Effector memory CD4-positive, alpha-beta T cell (primary cell): ENCODE measurements at regions not wholly inside any gene's neighbourhood (a gene's known extent, or its start where the extent isn't known, plus 50 kb on each side); places are given as distances from the start of the nearest gene placed in this dataset.

Experiments used
- DNase-seq, 3 donors: peaks; one replicate each; pipeline ENCODE4 v3.0.0-alpha.2; 2020
- H3K27ac ChIP-seq: 2 replicates; pipeline ENCODE4 v1.7.0; 2013; ENCODE audit warnings: mild to moderate bottlenecking, low read length, moderate library complexity; ENCODE audit not compliant: insufficient read depth, poor library complexity, severe bottlenecking
- H3K27me3 ChIP-seq: replicated peaks from 2 replicates; pipeline ENCODE4 v1.7.0; 2013; ENCODE audit warnings: mild to moderate bottlenecking, low read length; ENCODE audit not compliant: insufficient read depth, control insufficient read depth, poor library complexity, severe bottlenecking
- H3K36me3 ChIP-seq: 2 replicates; pipeline ENCODE4 v1.7.0; 2013; ENCODE audit warnings: mild to moderate bottlenecking, low read length, moderate library complexity; ENCODE audit not compliant: control insufficient read depth, insufficient read depth
- H3K4me1 ChIP-seq: 2 replicates; pipeline ENCODE4 v1.7.0; 2013; ENCODE audit warnings: low read length, mild to moderate bottlenecking; ENCODE audit not compliant: control insufficient read depth, insufficient read depth, poor library complexity, severe bottlenecking
- H3K4me3 ChIP-seq: 2 replicates; pipeline ENCODE4 v1.7.0; 2013; ENCODE audit warnings: low read length, low read depth, mild to moderate bottlenecking; ENCODE audit not compliant: insufficient read depth, poor library complexity, severe bottlenecking
- H3K9me3 ChIP-seq: 2 replicates; pipeline ENCODE4 v1.7.0; 2013; ENCODE audit warnings: mild to moderate bottlenecking, low read length, moderate library complexity; ENCODE audit not compliant: control insufficient read depth

DNA sequence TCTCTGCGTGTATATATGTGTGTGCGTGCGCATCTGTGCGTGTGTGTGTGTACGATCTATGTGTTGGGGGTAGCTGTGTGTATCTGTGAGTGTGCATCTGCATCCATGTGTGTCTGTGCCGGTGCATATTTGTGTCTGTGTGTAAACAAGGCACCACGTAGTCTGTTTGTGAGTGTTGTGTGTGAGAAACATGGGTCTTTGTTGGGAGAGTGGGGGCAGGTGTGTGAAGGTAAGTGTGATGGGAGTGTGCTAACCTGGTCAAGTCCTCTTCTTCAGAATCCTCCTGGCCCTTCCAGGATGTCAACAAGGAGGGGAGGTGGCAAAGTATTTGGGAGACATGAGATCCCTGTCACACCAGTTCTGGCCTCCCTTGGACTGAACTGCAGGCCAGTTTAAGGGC, 87.2 kb downstream of the HIF1AN start:
- H3K4me3 ChIP-seq = no peak overlapping the region
- H3K27ac ChIP-seq = no peak overlapping the region
- H3K9me3 ChIP-seq = no peaks in the 10 kb centered on the region
- no peaks in the 10 kb centered on the region for H3K4me1 ChIP-seq
- H3K36me3 ChIP-seq = no peaks in the 10 kb centered on the region
- peaks cover 4% of the 10 kb centered on the region for H3K27me3 ChIP-seq
- DNase-seq = no peak

DNA sequence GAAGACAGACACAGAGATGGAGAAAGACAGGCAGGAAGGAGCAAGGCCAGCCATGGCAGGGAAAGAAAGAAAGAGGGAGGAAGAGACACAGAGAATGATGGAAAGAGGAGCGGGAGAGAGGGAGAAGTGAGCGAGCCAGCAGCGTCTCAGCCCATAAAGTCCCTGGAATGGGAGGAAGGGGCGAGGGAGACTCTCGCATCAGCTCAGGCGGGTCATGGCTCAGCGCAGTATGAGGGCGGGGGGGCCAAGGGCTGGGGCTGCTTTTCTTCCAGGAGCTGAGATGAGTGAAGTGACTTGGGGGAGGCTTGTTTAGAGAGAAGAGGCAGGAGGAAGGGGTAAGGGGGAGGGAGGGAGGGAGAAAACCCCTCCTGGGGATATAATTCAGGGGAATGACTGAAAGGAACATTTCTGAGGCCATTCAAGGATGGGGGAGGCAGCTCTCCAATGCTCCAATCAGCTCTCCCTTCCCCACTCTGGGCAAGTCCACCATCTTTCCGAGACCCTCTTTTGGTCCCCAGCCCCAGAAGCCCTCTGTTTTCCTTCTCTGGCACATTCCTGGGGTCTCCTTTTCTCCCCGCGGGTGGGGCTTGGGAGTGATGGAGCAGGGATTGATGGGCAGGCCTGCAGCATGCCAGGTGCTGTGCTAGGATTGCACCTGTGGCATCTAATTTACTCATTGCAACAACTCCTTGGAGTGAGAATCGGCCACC, 87.9 kb downstream of the HIF1AN start:
- Histone ChIP-seq H3K9me3 (no peaks in the 10 kb centered on the region), H3K36me3 (no peaks in the 10 kb centered on the region), H3K4me1 (no peaks in the 10 kb centered on the region), H3K4me3 (no peak overlapping the region), H3K27ac (no peak overlapping the region), H3K27me3 (peaks cover 4% of the 10 kb centered on the region)
- no peak for DNase-seq

DNA sequence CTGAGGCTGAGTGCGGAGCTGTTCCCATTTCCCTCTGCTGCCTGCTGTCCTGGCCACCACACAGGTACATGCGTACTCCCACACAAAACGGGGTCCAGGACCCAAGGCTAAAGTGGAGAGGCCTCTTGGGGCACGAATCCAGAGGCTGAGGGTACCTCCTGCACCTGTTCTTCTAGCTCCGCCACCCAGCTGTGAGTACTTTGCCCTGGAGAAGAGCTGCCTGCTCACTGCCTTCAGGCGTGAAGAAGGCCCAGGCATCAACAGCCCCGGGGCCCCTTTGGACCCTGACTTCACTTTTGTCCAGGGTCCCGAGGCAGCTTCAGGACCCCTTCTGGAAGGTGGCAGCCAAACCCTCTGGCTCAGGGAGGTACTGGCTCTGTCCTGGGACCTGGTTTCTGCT, 88.6 kb downstream of the HIF1AN start:
- peaks cover 4% of the 10 kb centered on the region for H3K27me3 ChIP-seq
- no peaks in the 10 kb centered on the region for H3K9me3 ChIP-seq
- no peak overlapping the region for H3K27ac ChIP-seq
- no peaks in the 10 kb centered on the region for H3K4me1 ChIP-seq
- no peak overlapping the region for H3K4me3 ChIP-seq
- no peak for DNase-seq
- no peaks in the 10 kb centered on the region for H3K36me3 ChIP-seq

DNA sequence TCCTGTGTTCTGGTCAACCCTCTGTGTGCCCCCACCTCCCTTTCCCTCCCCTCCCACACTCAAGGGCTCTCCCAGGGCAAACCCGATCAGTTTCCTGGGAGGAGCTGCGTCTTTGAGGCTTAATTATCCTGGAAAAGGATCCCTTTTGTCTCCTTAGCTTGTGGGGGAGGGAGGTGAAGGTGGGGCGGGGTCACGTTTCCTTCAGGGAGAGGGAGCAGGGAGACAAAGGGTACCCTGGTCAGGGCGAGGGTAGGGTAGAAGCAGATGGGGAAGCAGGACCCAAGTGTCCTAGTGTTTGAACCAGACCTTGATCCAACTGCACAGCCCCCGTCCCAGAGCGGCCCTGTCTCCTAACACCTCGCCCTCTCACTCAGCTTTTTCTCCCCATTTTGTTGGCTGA, 90.1 kb downstream of the HIF1AN start:
- Histone ChIP-seq H3K27me3 (peaks cover 4% of the 10 kb centered on the region), H3K36me3 (no peaks in the 10 kb centered on the region), H3K4me1 (no peaks in the 10 kb centered on the region), H3K4me3 (no peak overlapping the region), H3K9me3 (no peaks in the 10 kb centered on the region), H3K27ac (no peak overlapping the region)
- no peak for DNase-seq

DNA sequence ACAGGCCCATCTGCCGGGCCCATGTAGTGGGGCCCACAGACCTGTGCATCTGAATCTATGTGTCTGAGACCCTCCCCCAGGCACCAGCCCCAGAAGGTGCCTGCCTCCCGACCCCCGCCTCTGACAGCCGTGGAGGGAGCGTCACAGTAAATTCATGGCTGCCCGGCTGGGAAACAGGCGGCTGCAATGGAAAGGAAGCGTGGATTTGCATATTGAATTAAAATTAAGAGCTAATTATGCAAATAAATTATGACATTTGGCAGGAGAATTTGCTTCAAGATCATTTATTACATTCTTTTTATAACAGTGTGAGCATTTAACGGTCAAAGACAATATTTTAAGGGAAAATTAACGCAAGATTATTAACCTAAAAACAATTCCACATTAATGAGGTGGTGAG, 92.3 kb downstream of the HIF1AN start:
- Histone ChIP-seq H3K27me3 (no peaks in the 10 kb centered on the region), H3K4me3 (no peak overlapping the region), H3K4me1 (no peaks in the 10 kb centered on the region), H3K36me3 (no peaks in the 10 kb centered on the region), H3K9me3 (no peaks in the 10 kb centered on the region), H3K27ac (no peak overlapping the region)
- no peak for DNase-seq

DNA sequence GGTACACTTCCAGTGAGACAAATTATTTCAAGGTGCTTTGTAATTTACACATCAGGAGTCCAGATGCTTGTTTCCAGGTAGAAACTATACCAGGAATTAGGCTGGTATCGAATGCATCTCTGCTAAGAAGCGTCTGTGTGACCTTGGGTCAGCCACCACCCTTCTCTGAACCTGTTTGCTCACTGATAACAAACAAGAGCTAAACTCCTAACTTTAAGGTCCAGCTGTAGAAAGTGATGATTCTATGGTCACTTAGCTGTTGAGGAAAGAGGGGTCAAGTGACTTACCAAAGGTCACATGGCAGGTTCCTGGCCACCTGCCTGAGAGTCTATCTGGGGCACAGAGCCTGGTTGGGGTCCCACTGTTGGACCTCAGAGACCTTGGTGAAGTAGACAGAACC, 95.4 kb downstream of the HIF1AN start:
- DNase-seq = no peak
- H3K27me3 ChIP-seq = no peaks in the 10 kb centered on the region
- no peak overlapping the region for H3K27ac ChIP-seq
- H3K9me3 ChIP-seq = no peaks in the 10 kb centered on the region
- no peak overlapping the region for H3K4me3 ChIP-seq
- no peaks in the 10 kb centered on the region for H3K36me3 ChIP-seq
- H3K4me1 ChIP-seq = no peaks in the 10 kb centered on the region

DNA sequence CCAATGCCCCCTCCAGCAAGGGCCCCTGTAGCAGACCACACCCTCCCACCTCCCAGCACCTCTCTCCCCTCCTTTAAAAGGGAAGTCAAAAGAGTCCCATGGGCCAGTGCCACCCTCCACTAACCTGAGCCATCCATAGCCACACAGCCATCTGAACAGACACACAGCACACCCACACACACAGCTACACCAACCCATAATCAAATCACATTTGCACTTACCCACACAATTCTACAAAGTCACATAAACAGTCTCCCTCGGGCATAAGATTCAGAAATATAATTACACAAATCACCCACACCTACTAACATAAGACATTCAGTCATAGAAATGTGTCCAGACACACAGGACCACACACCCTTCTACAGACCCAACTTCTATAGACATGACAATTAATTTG, 96.3 kb downstream of the HIF1AN start:
- no peak for DNase-seq
- H3K27ac ChIP-seq = no peak overlapping the region
- H3K36me3 ChIP-seq = no peaks in the 10 kb centered on the region
- H3K27me3 ChIP-seq = no peaks in the 10 kb centered on the region
- no peak overlapping the region for H3K4me3 ChIP-seq
- no peaks in the 10 kb centered on the region for H3K4me1 ChIP-seq
- H3K9me3 ChIP-seq = no peaks in the 10 kb centered on the region

DNA sequence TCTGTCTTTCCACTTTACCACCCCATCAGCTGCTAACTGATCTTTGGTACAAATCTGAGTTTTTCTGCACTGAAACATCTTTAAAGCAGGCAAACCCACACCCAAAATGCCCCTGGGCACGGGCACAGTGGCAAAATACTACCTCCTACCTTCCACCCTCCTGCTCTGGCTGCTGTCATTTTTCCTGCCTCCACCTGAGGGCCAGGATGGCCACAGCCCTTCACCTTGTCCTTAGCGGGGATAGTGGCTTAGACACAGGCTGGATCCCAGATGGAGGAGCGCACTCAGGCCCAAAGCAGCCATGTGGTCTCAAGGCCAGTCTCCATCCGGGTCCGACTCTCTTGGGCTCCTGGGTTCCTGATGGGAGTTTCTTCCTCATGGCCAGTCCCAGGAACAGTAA, 98.3 kb downstream of the HIF1AN start:
- no peak for DNase-seq
- no peak overlapping the region for H3K4me3 ChIP-seq
- H3K36me3 ChIP-seq = no peaks in the 10 kb centered on the region
- no peaks in the 10 kb centered on the region for H3K9me3 ChIP-seq
- no peaks in the 10 kb centered on the region for H3K4me1 ChIP-seq
- no peak overlapping the region for H3K27ac ChIP-seq
- peaks cover 3% of the 10 kb centered on the region for H3K27me3 ChIP-seq

DNA sequence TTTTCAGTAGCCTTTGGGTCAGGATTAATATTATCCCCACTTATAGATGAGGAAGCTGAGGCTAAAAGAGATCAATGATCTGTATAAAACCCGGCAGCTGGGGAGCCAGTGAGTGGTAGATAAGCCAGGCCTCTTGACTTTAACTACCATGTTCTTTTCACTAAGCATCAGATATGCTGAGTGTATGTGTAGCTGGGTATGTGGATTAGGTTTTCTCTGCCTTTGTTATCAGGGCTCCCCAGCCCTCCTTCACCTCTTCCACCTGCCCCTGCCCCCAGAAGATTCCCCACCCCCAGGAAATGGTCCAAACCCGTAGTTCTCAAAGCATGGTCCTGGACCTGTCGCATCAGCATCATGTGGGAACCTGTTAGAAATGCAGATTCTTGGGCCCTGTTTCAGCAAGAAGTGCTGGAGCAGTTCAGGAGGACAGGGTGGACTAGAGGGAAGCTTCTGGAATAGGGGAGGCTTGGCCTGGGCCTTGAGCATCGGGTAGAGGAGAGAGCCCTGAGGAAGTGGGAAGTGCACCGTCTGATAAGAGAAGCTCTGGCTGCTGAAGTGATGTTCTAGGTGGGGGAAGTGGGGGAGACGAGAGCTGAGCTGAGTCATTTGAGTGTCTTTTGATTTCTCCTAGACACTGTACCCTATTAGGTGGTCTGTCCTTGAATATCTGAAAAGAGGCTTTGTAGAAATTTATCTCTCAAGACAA, 101.3 kb downstream of the HIF1AN start:
- Histone ChIP-seq H3K4me1 (no peaks in the 10 kb centered on the region), H3K4me3 (no peak overlapping the region), H3K36me3 (no peaks in the 10 kb centered on the region), H3K9me3 (no peaks in the 10 kb centered on the region), H3K27me3 (peaks cover 3% of the 10 kb centered on the region), H3K27ac (no peak overlapping the region)
- DNase-seq = no peak

DNA sequence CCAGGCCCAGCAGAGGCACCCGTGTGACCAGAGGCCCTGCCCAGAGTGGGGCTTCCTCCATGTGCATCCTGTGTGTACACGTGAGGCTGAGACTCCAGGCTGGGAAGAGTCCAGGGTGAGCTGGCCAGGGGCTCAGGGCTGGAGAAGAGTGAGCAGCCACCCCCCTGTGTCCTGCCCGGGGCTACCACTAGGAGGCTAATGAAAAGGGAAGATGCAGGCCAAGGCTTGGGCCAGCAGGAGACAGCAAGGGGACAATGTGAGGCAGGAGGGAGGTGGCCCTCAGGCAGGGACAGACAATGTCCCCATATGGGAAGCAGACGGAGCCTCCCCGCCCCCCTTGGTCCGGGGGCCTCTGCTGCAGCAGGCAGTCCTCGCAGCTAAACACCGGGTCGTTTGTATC, 102.0 kb downstream of the HIF1AN start:
- DNase-seq = no peak
- Histone ChIP-seq H3K4me1 (no peaks in the 10 kb centered on the region), H3K36me3 (no peaks in the 10 kb centered on the region), H3K4me3 (no peak overlapping the region), H3K27me3 (peaks cover 3% of the 10 kb centered on the region), H3K27ac (no peak overlapping the region), H3K9me3 (no peaks in the 10 kb centered on the region)
